DMS 273 treated with DMSO at 0.1 percent for 48 hours (cell line): ENCODE measurements at regions not wholly inside any gene's neighbourhood (a gene's known extent, or its start where the extent isn't known, plus 50 kb on each side); places are given as distances from the start of the nearest gene placed in this dataset.

ENCODE experiments used
- DNase-seq: peaks from one replicate; lab custom pipeline; 2025; lab: John Stamatoyannopoulos, UW

GRCh38 chr16:35733971-35734702 lies 2274.7 kb downstream of the TP53TG3F start:
- DNase-seq, result no peak

- DNase-seq, result no peak
Observed at GRCh38 chr16:35734728-35735402, 2275.5 kb downstream of the TP53TG3F start.

GRCh38 chr16:35735403-35736251 lies 2276.2 kb downstream of the TP53TG3F start:
- no peak for DNase-seq

GRCh38 chr16:35736546-35736945 lies 2277.1 kb downstream of the TP53TG3F start:
- DNase-seq, result no peak

- no peak for DNase-seq
Observed at GRCh38 chr16:35737076-35737475, 2277.7 kb downstream of the TP53TG3F start.

- DNase-seq, result no peak
Observed at GRCh38 chr16:35741546-35741945, 2282.1 kb downstream of the TP53TG3F start.

GRCh38 chr16:35743101-35743692 lies 2283.8 kb downstream of the TP53TG3F start:
- DNase-seq, result no peak

GRCh38 chr16:35744084-35744483 lies 2284.7 kb downstream of the TP53TG3F start:
- no peak for DNase-seq

GRCh38 chr16:35744726-35745125 lies 2285.3 kb downstream of the TP53TG3F start:
- DNase-seq, result no peak

- no peak for DNase-seq
Observed at GRCh38 chr16:35745191-35745590, 2285.8 kb downstream of the TP53TG3F start.

GRCh38 chr16:35745821-35746248 lies 2286.4 kb downstream of the TP53TG3F start:
- DNase-seq, result no peak

GRCh38 chr16:35746281-35746962 lies 2287.0 kb downstream of the TP53TG3F start:
- DNase-seq, result no peak

GRCh38 chr16:35746963-35747657 lies 2287.7 kb downstream of the TP53TG3F start:
- DNase-seq, result no peak

GRCh38 chr16:35747658-35748455 lies 2288.4 kb downstream of the TP53TG3F start:
- no peak for DNase-seq

GRCh38 chr16:35748621-35749252 lies 2289.3 kb downstream of the TP53TG3F start:
- DNase-seq, result no peak

GRCh38 chr16:35749253-35750141 lies 2290.1 kb downstream of the TP53TG3F start:
- no peak for DNase-seq

- DNase-seq, result no peak
Observed at GRCh38 chr16:35750157-35750689, 2290.8 kb downstream of the TP53TG3F start.

- DNase-seq, result no peak
Observed at GRCh38 chr16:35750701-35751104, 2291.3 kb downstream of the TP53TG3F start.
